ENCODE measurements at regions not wholly inside any gene's neighbourhood (a gene's known extent, or its start where the extent isn't known, plus 50 kb on each side); places are given as distances from the start of the nearest gene placed in this dataset.

DNA sequence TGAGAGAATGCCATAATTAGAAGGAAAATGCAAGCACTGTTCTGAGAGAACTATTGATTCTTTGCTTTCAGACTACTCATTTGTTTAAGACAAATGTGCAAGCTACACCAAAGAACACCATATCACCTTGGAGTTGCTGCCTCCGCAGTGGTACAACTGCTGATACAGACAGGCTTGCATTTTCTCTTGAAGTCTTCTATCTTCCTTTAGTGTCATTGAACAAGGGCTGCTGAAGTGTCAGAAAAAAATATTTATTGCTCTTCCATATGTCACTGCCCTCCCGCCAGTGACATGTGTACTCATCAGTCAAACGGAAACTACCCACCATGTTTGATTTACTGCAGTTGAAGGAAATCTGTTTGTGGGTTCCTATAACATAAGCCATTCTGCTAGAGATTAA lies 318.3 kb upstream of the MAGEB18 start:
- Histone ChIP-seq H4K20me1 (replicated peaks in 1 of 2; ENCODE audit: control insufficient read depth in 1 of 2, insufficient read depth in 2 of 2, low read length in 2 of 2) (no peaks in the 10 kb centered on the region), H2BK5ac (ENCODE audit: low read depth, low read length) (no peak overlapping the region), H4K91ac (replicated peaks; ENCODE audit: insufficient read length, low read length) (no peak overlapping the region), H3K56ac (replicated peaks; ENCODE audit: insufficient read length, low read depth, low read length) (no peak overlapping the region), H2AK5ac (ENCODE audit: low read depth, low read length) (no peak overlapping the region), H3K9ac (replicated peaks in 1 of 4; ENCODE audit: extremely low read depth in 1 of 4, low read depth in 3 of 4, low read length in 3 of 4) (no peak overlapping the region), H3K18ac (ENCODE audit: extremely low read depth, low read length) (no peak overlapping the region), H3K4ac (replicated peaks; ENCODE audit: insufficient read length, low read depth, low read length) (no peak overlapping the region), H3K4me2 (ENCODE audit: insufficient read depth in 1 of 2, low read depth in 2 of 2, low read length in 2 of 2) (no peak overlapping the region), H4K8ac (ENCODE audit: extremely low read depth, insufficient read depth, low read length) (no peak overlapping the region), H3K23ac (ENCODE audit: insufficient read length) (no peak overlapping the region), H3K36me3 (ENCODE audit: control insufficient read depth in 2 of 4, insufficient read depth in 4 of 4, low read length in 3 of 4) (no peaks in the 10 kb centered on the region), H3K79me2 (ENCODE audit: control insufficient read depth in 1 of 2, insufficient read depth in 2 of 2, low read length in 2 of 2) (no peaks in the 10 kb centered on the region), H3K4me1 (replicated peaks in 1 of 4; ENCODE audit: control insufficient read depth in 3 of 4, insufficient read depth in 4 of 4, low read length in 3 of 4) (no peaks in the 10 kb centered on the region), H3K4me3 (ENCODE audit: extremely low read depth in 1 of 4, insufficient read depth in 2 of 4, low read depth in 3 of 4, low read length in 4 of 4) (no peak overlapping the region), H2AFZ (ENCODE audit: low read length) (no peak overlapping the region), H3K23me2 (ENCODE audit: low read depth, low read length) (no peaks in the 10 kb centered on the region), H2BK20ac (ENCODE audit: low read length) (no peak overlapping the region), H2BK15ac (ENCODE audit: low read length) (no peak overlapping the region), H4K5ac (ENCODE audit: insufficient read length, low read depth, low read length) (no peak overlapping the region), H2BK120ac (replicated peaks; ENCODE audit: low read depth, low read length) (no peak overlapping the region), H3K27ac (ENCODE audit: low read depth, low read length) (no peak overlapping the region), H3K14ac (ENCODE audit: insufficient read length) (no peak overlapping the region), H2BK12ac (ENCODE audit: low read depth, low read length) (no peak overlapping the region), H3K9me3 (ENCODE audit: insufficient read depth in 2 of 2, low read depth in 1 of 2, low read length in 1 of 2) (no peaks in the 10 kb centered on the region), H3K79me1 (ENCODE audit: low read depth, low read length) (no peaks in the 10 kb centered on the region), H3K27me3 (replicated peaks in 1 of 4; ENCODE audit: control insufficient read depth in 3 of 4, extremely low read depth in 1 of 4, insufficient read depth in 3 of 4, low read length in 3 of 4) (no peaks in the 10 kb centered on the region)
- CTCF ChIA-PET (ENCODE audit: partially characterized antibody), result no interaction called here
- no peak for TF ChIP-seq SP1 (IDR thresholded peaks at IDR 0.05; ENCODE audit: low read depth, low read length)
- no peak for TF ChIP-seq SRF (IDR thresholded peaks at IDR 0.05; ENCODE audit: low read depth, low read length)
- TF ChIP-seq CHD1 (IDR thresholded peaks at IDR 0.05; ENCODE audit: low read depth, low read length), result no peak
- TF ChIP-seq BACH1 (IDR thresholded peaks at IDR 0.05; ENCODE audit: low read length), result no peak
- no peak for TF ChIP-seq EZH2 (IDR thresholded peaks at IDR 0.05; ENCODE audit: low read depth, low read length, severe bottlenecking)
- no peak for TF ChIP-seq CEBPB (IDR thresholded peaks at IDR 0.05; ENCODE audit: low read depth, low read length)
- TF ChIP-seq HDAC2 (IDR thresholded peaks at IDR 0.05; ENCODE audit: borderline replicate concordance in 1 of 2, low read depth in 2 of 2, low read length in 2 of 2), result no peak
- no peak for TF ChIP-seq CBX5 (IDR thresholded peaks at IDR 0.05; ENCODE audit: low read depth, low read length)
- no peak for TF ChIP-seq RXRA (IDR thresholded peaks at IDR 0.05; ENCODE audit: insufficient read depth, low read depth, low read length)
- TF ChIP-seq TAF7 (optimal IDR thresholded peaks at IDR 0.05; ENCODE audit: borderline replicate concordance, low read depth, low read length), result no peak
- TF ChIP-seq HDAC6 (IDR thresholded peaks at IDR 0.05; ENCODE audit: low read depth, low read length), result no peak
- TF ChIP-seq, protein P1, sequence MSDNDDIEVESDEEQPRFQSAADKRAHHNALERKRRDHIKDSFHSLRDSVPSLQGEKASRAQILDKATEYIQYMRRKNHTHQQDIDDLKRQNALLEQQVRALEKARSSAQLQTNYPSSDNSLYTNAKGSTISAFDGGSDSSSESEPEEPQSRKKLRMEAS (IDR thresholded peaks at IDR 0.05), result no peak
- 95% methylated on average over 2 of the region's 3 CpGs; no CpG with 5 or more reads in 1 of the 2 experiments for WGBS, 2 experiments (ENCODE audit: extremely low coverage in 1 of 2, insufficient coverage in 1 of 2, insufficient read length in 1 of 2, insufficient replicate concordance in 2 of 2, low coverage in 1 of 2, low lambda C conversion rate in 2 of 2, missing lambda C conversion rate in 1 of 2)
- POLR2A ChIA-PET (ENCODE audit: partially characterized antibody), result no interaction called here
- FAIRE-seq (no peak), DNase-seq (ENCODE audit: low read depth in 1 of 2, low spot score in 2 of 2) (no peak)
